Upper lobe of left lung (tissue), 4 donors: ENCODE measurements at regions not wholly inside any gene's neighbourhood (a gene's known extent, or its start where the extent isn't known, plus 50 kb on each side); places are given as distances from the start of the nearest gene placed in this dataset.

ENCODE experiments used
- EP300 ChIP-seq, 4 donors: sonication (generic); formaldehyde crosslinking; IDR thresholded peaks; one replicate each; pipeline ENCODE4 v1.5.1; 2017; ENCODE audit warnings: antibody characterized with exemption in 4 of 4, control low read depth in 2 of 4
- POLR2A ChIP-seq, 4 donors: fragments of 450-650 bp; IDR thresholded peaks; one replicate each; pipeline ENCODE4 v1.5.1; 2016 to 2017; ENCODE audit warnings: antibody characterized with exemption in 4 of 4, mild to moderate bottlenecking in 2 of 4
- TF ChIP-seq, protein P1 (sequence below), 6 experiments: fragments of 450-650 bp in 4 of 6; fragments of 200-600 bp in 2 of 6; sonication (generic) in 2 of 6; IDR thresholded peaks; one replicate each; pipeline ENCODE4 v1.5.1; 2016 to 2019; ENCODE audit warnings: antibody characterized with exemption in 6 of 6

- TF ChIP-seq, protein P1, sequence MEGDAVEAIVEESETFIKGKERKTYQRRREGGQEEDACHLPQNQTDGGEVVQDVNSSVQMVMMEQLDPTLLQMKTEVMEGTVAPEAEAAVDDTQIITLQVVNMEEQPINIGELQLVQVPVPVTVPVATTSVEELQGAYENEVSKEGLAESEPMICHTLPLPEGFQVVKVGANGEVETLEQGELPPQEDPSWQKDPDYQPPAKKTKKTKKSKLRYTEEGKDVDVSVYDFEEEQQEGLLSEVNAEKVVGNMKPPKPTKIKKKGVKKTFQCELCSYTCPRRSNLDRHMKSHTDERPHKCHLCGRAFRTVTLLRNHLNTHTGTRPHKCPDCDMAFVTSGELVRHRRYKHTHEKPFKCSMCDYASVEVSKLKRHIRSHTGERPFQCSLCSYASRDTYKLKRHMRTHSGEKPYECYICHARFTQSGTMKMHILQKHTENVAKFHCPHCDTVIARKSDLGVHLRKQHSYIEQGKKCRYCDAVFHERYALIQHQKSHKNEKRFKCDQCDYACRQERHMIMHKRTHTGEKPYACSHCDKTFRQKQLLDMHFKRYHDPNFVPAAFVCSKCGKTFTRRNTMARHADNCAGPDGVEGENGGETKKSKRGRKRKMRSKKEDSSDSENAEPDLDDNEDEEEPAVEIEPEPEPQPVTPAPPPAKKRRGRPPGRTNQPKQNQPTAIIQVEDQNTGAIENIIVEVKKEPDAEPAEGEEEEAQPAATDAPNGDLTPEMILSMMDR (IDR thresholded peaks at IDR 0.05), result no peak
- no peak for TF ChIP-seq EP300 (IDR thresholded peaks at IDR 0.05)
- no peak for TF ChIP-seq POLR2A (IDR thresholded peaks at IDR 0.05)
Measured at GRCh38 chr13:44049081-44049945, 169.6 kb downstream of the LACC1 start.
